Fibroblast of peridontal ligament (primary cell): ENCODE measurements at regions not wholly inside any gene's neighbourhood (a gene's known extent, or its start where the extent isn't known, plus 50 kb on each side); places are given as distances from the start of the nearest gene placed in this dataset.

ENCODE experiments used
- DNase-seq: peaks from one replicate; pipeline ENCODE4 v3.0.0-alpha.2; 2010; ENCODE audit errors: extremely low read depth

GRCh38 chr18:33957707-33958106 lies 267.0 kb downstream of the NOL4 start:
- no peak for DNase-seq

GRCh38 chr18:33951031-33951430 lies 273.7 kb downstream of the NOL4 start:
- DNase-seq, result peak; percentile 14

GRCh38 chr18:33946336-33946735 lies 278.4 kb downstream of the NOL4 start:
- DNase-seq, result peak; percentile 20

GRCh38 chr18:33944493-33944892 lies 280.2 kb downstream of the NOL4 start:
- no peak for DNase-seq

- no peak for DNase-seq
These were observed 287.4 kb downstream of the NOL4 start for GRCh38 chr18:33937270-33937816.

- no peak for DNase-seq
These were observed 290.5 kb downstream of the NOL4 start for GRCh38 chr18:33934258-33934657.

GRCh38 chr18:33928231-33928630 lies 296.5 kb downstream of the NOL4 start:
- peak; percentile 53 for DNase-seq

GRCh38 chr18:33924576-33924975 lies 300.1 kb downstream of the NOL4 start:
- DNase-seq, result no peak

GRCh38 chr18:33923980-33924379 lies 300.7 kb downstream of the NOL4 start:
- DNase-seq, result no peak

GRCh38 chr18:33918571-33918970 lies 306.1 kb downstream of the NOL4 start:
- no peak for DNase-seq

GRCh38 chr18:33916200-33916599 lies 308.5 kb downstream of the NOL4 start:
- DNase-seq, result no peak

- no peak for DNase-seq
These were observed 310.3 kb downstream of the NOL4 start for GRCh38 chr18:33914399-33914798.

GRCh38 chr18:33906046-33906445 lies 318.7 kb downstream of the NOL4 start:
- no peak for DNase-seq

GRCh38 chr18:33901894-33902512 lies 322.7 kb downstream of the NOL4 start:
- DNase-seq, result no peak

GRCh38 chr18:33900638-33901037 lies 322.6 kb downstream of the ASXL3 start:
- no peak for DNase-seq

GRCh38 chr18:33898427-33898826 lies 320.4 kb downstream of the ASXL3 start:
- DNase-seq, result no peak

GRCh38 chr18:33878213-33878612 lies 300.2 kb downstream of the ASXL3 start:
- no peak for DNase-seq

- no peak for DNase-seq
These were observed 297.1 kb downstream of the ASXL3 start for GRCh38 chr18:33875029-33875565.

- DNase-seq, result no peak
These were observed 295.1 kb downstream of the ASXL3 start for GRCh38 chr18:33873112-33873511.

- DNase-seq, result no peak
These were observed 293.5 kb downstream of the ASXL3 start for GRCh38 chr18:33871363-33872025.

- peak; percentile 15 for DNase-seq
These were observed 292.0 kb downstream of the ASXL3 start for GRCh38 chr18:33870059-33870458.

- no peak for DNase-seq
These were observed 288.4 kb downstream of the ASXL3 start for GRCh38 chr18:33866386-33866785.

- no peak for DNase-seq
These were observed 285.9 kb downstream of the ASXL3 start for GRCh38 chr18:33863912-33864311.
